AG20443 (cell line): ENCODE measurements at regions not wholly inside any gene's neighbourhood (a gene's known extent, or its start where the extent isn't known, plus 50 kb on each side); places are given as distances from the start of the nearest gene placed in this dataset.

Experiments used
- DNase-seq: peaks from one replicate; pipeline ENCODE4 v3.0.0; 2012; ENCODE audit warnings: low spot score, mixed read lengths

- no peak for DNase-seq
Measured at GRCh38 chr20:50408526-50409364, 101.4 kb upstream of the PTPN1 start.

DNA sequence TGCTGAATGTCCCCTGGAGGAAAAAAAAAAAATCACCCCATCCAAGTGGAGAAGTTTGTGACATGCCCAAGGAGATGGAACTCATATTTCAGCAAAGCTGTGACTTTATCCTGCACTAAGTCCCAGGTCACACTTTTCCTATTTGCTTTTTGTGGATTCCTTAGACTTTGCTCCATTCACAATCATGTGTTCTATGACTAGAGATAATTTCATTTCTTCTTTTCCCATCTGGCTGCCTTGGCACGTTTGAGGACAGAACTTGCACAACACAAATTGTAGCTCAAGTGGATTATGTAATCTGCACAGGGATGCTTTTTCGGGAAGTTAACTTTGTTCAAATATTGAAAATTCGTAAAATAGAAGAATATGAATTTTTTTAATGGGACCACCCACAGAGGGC lies 100.7 kb upstream of the PTPN1 start:
- peak; percentile 29 for DNase-seq

DNA sequence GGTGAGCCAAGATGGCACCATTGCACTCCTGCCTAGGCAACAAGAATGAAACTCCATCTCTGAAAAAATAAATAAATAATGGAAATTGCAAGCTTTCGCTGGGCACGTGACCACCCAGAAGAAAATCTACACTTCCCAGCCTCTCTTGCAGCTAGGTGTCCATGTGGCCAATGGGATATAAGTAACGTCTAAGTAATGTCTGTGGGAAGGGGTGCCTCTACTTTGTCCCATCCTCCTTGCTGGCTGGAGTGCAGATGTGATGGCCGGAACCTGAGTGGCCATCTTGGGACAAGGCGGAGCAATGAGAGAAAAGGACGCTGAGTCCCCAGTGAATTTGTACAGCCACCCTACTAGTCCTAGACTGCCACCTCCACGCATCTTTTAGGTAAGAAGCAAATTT lies 99.8 kb upstream of the PTPN1 start:
- no peak for DNase-seq

- DNase-seq, result no peak
Measured at GRCh38 chr20:50412069-50412468, 98.1 kb upstream of the PTPN1 start.

DNA sequence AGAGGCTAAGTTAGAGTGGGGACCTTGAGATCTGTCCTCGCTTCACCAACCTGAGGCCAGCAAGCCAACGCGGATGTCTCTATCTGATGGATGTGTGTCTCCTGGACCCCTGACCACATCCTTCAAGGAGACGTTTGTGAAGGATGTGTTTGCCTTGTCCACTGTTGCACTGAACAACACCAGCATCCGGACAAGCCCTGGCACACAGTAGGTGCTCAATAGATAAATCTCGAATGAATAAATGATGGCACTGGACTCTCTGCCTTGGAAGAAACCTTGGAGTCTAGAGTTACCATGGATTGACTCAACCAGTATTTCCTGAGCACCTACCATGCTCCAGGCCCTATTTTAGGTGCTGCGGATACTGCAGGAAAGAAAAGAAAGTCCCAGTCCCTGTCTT lies 97.7 kb upstream of the PTPN1 start:
- no peak for DNase-seq

DNA sequence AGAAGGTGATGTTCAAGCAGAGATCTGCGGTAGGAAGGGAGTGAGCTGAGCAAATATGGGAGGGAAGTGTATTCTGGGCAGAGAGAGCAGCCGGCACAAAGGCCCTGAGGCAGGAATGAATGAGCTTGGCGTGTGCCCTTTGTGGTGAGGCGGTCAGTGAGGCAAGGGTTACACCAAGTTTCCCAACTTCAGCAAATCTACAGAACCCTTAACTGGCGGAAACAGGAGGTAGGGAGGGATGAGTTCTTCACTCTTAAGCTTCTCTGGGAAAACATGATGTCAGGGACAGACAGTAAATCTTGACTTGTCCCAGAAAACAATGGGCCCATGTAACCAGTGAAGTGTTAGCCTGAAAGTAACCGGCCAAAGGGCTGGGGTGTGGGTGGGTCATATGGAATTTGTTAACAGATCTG lies 97.1 kb upstream of the PTPN1 start:
- no peak for DNase-seq

DNA sequence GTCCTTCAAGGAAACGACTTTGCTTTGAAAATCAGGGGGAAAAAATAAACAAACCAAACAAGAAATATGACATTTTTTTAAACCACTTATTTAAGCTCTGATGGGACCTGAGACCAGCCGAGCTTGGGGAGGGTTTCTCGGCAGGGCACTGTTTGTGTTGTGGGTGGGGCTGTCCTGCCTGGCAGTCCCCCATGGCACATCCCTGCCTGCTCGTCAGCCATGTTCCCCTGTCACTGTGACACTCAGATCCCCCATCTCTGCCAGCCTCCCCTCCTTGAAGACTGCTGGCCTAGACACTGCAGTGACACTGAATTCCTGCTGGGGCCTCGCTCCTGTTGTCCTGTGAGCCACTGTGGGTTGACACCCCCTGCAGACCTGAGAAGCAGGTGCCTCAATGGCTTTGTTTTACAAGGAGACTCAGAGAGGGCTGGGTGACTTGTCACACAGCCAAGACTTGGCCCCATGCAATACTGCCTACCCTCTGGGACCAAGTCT lies 95.1 kb upstream of the PTPN1 start:
- no peak for DNase-seq

- DNase-seq, result peak; percentile 95
Measured at GRCh38 chr20:50415516-50416268, 94.5 kb upstream of the PTPN1 start.

- no peak for DNase-seq
Measured at GRCh38 chr20:50416269-50417022, 93.7 kb upstream of the PTPN1 start.

DNA sequence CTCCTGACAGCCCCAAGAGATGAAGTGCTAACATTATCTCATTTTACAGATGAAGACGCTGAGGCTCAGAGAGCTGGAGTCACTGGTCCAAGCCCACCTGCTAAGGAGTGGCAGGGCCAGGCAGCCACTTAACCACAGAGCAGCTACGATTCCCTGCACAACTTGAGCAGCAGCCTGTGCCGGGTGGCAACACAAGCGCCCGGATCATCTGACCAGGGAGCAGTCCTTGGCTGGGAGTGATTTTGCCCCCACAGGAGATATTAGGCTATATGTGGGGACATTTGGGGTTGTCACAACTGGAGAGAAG lies 93.2 kb upstream of the PTPN1 start:
- DNase-seq, result no peak

DNA sequence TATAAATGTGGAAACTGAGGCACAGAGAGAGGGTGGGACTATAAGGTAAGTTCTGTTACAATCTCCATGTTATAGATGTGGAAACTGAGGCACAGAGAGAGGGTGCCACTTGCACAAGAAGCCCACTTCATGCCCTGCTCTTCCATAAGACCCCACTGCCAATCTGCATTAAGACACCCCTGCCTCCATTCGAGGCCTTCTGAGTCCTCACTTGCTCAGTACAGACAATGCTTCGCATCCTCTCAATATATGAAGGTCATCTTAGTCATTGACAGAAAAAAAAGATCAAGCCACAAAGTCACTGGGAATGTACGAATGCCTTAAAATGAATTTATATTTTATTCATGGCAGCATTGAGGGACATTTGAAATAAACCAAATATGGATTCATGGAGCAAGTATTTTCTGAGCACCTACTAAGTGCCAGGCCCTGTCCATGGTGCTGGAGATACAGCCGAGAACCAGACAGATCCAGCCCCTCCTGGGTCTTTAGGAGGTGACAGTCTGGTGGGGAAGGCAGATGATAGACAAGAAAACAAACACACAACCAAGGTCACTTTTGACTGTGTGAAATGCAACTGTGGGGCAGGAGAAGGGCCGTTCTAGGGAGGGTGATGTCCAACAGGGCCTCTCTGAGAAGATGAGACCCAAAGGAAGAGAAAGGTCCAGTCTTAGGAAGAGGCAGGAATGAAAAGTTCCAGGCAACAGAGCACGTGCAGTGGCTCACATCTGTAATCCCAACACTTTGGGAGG lies 92.5 kb upstream of the PTPN1 start:
- no peak for DNase-seq

GRCh38 chr20:50418890-50419642 lies 91.1 kb upstream of the PTPN1 start:
- DNase-seq, result no peak

- no peak for DNase-seq
Measured at GRCh38 chr20:50420380-50420779, 89.8 kb upstream of the PTPN1 start.

DNA sequence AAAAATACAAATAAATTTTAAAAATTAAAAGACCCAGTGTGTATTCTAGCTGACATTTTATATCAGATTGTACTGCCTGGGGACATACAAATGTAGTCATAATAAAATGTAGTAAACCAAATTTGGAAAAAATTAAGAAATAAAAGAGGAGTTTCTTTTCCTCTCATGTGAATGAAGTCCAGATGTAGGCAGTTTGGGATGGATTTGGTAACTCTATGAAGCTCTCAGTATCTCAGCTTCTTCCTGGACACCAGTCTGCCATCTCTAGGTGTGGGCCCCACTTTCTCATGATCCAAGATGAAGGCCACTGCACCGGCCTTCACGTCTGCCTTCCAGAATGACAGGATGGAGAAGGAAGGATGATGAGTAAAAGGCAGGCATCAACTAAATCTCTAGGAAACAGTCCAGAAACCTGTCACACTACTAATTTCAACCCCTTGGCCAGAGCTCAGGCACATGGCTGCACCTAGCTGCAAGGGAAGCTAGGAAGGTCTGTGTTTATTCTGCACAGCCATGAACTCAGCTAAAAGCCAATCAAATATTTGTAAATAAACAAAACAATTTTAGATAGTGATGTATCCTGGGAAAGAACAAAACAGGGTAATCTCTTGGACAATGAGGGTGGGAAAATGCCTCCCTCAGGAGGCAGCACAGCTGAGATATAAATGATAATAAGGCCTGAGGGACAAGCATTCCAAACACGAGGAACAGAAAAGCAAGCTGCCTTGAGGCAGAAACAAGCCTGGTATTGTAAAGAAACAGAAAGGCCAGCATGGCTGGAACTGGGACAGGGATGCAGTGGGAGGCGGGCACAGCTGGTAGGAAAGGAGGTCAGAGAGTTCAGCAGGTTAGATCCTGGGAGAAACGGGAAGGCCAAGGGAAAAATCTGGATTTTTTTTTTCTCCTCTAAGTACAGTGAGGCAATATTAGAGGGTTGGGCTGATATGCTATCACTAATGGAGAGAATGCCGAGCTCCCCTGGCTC lies 88.5 kb upstream of the PTPN1 start:
- DNase-seq, result no peak

GRCh38 chr20:50423758-50424157 lies 86.4 kb upstream of the PTPN1 start:
- DNase-seq, result no peak

DNA sequence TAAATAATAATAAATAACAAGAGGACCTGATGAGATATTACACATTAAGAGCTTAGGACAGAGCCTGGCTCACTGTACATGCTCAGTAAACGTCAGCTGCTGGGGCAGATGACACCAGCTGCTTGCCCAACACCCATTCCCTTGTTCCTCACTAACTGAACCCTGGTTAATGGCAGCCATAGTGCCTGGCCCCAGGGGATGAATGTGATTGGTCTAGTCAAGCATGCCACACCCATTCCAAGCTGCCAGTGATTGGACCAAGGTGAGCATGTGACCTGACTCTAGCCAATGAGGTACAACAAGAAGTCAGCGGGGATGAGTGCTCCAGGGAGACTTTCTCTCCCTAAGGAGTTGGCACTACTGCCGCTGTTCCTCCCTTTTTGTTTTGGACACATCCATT lies 85.1 kb upstream of the PTPN1 start:
- no peak for DNase-seq

DNA sequence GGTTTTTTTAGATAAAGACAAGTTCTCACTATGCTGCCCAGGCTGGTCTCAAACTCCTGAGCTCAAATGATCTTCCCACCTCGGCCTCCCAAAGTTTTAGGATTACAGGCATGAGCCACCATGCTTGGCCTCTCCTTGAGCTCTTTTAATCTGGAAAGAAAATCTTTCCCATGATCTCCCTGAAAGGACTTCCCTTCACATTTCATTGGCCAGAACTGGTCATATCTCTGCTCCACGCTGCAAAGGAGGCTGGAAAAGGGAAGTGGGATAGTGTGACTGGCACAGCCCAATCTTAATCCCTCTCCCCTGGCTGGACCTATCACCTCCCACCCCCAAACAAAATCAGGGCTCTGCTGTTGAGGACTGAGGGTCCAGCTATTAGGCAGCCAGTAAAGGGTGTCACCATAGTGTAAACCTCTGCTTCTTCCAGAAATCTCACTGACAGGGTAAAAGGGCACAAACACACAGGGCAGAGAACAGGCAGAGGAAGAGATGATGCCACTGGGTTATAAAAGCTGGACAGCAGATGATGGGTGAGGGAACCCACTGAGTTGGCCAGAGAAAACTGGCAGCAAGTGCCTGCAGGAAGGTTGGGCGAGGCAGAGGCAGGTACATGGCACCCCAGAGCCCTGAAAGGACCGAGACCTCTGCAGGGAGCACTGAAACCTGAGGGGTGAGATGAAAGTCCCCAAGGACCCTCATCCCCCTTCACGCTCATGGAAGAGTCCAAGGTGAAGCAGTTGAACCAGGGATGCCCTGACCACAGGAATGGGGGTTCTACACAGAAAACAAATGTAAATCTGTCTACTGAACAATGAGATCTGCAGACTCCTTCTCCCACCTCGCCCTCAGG lies 83.1 kb upstream of the PTPN1 start:
- DNase-seq, result no peak

DNA sequence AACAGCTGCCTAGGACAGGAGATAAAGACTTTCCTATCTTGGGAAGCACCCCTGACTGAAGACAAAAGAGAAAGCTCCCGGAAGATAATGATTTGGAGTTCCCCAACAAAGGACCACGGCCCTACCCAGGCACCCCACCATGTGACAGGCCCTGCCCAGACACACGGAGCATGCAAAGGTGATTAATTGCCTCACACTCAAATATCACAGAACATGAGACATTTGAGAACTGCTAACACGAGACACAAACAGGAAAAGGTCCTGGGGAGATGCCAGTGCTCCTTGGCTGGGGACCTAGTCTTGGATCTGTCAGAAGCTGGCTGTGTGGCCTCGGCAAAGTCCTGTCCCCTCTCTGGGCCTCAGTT lies 82.5 kb upstream of the PTPN1 start:
- no peak for DNase-seq
